ENCODE measurements at regions not wholly inside any gene's neighbourhood (a gene's known extent, or its start where the extent isn't known, plus 50 kb on each side); places are given as distances from the start of the nearest gene placed in this dataset.

DNA sequence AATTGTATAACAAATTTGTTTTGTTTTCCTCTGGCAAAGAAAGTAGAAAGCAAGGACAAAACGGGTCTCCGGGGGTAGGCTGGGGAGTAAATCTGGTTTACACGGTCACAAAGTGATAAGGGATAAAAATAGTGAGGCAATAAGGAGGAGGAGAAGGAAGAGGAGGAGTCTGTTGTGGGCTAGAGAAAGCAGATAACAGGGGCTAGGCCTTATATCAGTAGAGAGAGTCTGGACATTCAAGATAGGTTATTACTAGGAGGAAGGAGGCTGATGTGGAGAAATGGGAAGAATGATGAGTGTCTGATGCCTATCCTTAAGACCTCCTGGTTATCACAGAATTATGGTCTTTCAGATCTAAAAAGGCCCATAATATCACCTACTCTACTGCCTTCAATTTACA lies 83.2 kb upstream of the SSTR1 start:
- no peak for DNase-seq

DNA sequence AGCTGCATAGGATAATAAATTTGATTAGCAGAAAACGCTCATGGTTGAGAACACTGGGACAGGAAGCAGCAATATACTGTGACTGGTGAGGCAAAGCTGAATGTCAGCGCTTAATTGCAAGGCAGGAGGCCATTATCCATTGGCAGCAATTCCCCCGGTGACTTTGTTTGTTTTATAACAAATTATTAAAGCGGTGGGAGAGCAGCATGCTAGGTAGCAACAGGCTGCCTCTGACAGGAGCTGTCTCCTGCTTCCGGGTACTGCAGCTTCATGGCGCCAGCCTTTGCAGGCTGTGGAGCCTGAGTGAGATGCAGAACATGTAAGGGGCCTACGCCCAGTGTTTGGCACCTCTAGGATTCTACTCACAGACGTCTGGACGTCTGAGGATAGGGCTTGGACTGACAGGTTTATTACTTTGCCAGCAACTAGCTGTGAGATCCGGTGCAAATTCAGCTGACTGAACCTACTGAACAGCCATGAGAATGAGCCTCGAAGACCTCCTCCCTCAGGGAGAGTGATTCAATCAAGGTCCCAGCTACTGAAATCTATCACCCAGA lies 82.1 kb upstream of the SSTR1 start:
- DNase-seq = peak in 4 of 6 experiments; percentile 2 to 48 (median 9)

DNA sequence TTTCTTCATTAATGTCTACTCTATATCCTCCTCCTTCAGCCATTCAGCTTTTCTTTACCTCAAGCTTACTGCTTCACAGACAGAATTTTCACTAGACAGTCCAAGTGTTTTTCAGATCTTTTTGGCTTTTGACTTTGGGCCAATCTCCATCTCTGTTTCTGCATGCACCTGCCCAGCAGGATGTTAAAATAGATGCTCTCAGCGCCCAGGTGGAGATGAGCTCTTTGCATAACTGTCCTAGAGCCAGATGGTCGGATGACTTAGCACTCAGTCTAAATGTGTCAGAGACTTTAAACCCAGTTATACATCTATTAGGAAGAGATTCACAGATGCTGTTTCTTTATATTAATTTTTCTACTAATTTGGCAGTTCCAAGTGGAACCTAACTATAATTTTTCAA lies 80.3 kb upstream of the SSTR1 start:
- no peak for DNase-seq

DNA sequence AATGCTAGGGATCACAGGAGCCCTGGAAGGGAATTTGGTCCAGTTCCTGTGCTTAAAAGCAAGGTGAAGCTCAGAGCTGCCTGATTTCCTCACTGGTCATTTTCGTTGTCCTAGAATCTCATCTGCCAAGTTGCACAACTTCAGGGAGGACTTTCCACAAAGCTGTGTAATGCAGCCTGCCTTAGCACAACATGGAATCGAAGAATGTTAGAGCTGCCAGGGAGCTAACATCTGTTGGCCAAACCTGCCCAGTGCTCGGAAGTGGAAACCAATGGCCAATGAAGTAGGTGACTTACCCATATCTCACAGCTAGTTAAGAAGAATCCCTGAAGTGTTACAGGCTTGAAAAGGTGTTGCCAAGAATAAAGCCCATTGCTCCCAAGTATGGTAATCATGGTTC lies 79.9 kb upstream of the SSTR1 start:
- no peak for DNase-seq

DNA sequence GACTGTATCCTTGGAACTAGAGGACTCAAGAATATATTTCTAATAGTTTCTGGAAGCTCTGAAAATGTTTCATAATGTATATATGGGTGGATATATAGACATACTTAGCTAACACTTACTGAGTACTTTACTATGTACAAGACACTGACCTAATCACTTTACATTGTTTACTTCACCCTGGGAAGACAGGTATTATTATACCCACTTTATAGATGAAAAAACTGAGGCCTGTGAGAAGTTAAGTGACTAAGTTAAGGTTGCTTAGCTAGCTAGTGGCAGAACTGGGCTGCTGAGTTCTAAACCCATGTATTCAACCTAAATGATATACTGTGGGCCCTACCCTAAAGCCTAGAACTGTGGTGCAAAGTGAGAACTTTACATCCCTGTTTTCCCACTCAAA lies 79.1 kb upstream of the SSTR1 start:
- no peak for DNase-seq

DNA sequence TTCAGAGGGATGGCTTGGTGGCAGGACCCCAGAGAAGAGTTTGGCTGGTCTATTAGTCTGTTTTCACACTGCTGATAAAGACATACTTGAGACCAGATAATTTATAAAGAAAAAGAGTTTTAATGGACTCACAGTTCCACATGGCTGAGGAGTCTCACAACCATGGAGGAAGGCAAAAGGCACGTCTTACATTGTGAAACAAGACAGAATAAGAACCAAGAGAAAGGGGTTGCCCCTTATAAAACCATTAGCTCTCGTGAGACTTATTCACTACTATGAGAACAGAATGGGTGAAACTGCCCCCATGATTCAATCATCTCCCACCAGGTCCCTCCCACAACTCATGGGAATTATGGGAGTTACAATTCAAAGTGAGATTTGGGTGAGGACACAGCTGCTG lies 78.5 kb upstream of the SSTR1 start:
- DNase-seq = no peak

GRCh38 chr14:38129705-38130104 lies 78.0 kb upstream of the SSTR1 start:
- DNase-seq = peak in 4 of 6 experiments; percentile 1 to 10 (median 7)

DNA sequence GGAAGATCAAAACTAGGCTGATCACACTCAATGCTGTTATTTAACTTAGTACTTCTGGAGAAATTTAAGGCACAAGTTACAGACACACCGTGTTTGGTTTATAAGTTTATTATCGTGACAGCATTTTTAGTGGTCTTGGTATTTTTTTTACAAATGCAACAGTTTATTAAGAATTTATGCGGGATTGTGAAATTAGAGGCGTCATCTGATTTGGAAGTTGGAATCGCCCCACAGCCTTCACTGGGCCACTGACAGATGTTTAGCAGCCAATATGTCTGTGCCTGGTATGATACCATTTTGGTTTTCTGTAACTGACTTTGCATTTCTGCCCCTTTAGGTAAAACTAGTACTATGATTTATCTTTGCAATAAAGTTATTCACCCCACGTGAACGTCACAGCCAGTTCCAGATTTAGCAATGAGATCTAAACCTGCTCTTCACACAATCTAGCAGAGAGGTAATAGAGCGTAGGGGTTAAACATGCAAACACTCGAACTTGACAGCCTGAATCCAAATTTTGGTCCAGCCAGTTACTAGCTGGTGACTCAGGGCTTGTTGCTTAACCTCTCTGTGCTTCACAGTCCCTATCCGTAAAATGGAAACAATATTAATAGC lies 73.2 kb upstream of the SSTR1 start:
- no peak for DNase-seq

DNA sequence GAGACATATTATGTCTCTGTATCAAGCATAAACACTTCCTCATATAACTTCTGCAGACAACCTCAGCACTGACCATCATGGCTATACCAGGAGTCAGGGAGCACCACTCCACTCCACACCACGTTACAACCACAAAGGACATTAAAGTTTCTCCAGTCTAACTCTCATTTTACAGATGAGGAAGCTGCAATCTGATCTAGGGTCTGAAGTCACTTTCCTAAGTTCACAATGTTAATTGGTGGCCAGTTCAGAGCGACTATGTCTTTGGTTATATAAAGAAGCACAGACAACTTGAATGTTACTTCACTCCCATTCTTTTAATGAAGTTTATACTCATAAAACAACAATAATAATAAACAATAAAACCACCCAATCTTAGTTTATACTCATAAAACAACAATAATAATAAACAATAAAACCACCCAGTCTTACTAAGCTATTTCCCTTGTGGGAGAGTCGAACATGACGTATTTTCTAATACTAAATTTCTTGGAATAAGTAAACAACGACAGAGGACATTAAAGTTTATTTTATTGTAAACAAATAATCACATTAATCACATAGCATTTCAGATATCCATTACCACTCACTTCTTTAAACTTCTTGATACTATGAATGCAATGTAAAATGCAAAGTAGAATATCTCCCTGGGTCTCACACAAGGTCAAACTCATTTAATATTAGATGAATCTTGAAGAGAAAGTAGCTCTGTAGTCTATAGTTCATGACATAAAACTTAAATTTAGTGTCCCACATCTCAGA lies 72.4 kb upstream of the SSTR1 start:
- DNase-seq = no peak

GRCh38 chr14:38137005-38137404 lies 70.7 kb upstream of the SSTR1 start:
- no peak for DNase-seq

GRCh38 chr14:38138473-38139138 lies 69.1 kb upstream of the SSTR1 start:
- no peak for DNase-seq

DNA sequence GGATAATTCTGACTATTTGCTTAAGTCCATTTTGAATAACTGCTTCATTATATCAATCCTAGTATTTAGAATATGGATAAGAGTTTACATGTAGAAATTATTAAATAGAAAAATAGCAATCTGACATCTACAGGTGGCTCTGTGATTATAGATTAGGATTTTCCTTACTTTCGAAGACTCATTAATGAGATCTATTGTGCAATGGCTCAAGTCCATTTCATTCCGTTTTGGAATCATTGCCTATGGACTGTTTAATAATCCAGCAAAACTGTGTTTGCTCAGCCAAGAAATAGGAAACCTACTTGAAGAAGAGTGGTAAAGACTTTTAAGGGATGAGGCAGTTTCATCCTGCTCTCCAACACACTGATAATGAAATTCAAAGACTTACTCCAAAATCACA lies 67.8 kb upstream of the SSTR1 start:
- no peak for DNase-seq

DNA sequence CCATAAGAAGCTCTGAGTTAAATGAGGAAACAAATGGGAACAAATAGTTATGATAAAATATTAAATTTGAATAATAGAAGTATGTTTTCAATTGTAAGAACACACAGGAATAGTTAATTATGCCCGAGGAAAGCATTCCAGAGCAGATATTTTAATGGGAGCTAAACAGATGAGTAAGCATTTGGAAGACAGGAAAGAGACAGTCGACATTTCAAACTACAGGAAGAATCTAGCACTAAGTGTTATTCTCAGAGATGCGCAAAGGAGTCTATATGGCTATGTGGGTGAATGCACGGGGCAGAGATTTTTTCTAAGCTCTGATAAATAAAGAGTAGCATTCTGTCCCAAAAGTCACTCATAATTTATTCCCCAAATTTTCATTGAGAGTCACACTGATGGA lies 64.5 kb upstream of the SSTR1 start:
- DNase-seq = no peak

GRCh38 chr14:38143659-38144505 lies 63.8 kb upstream of the SSTR1 start:
- DNase-seq = no peak

DNA sequence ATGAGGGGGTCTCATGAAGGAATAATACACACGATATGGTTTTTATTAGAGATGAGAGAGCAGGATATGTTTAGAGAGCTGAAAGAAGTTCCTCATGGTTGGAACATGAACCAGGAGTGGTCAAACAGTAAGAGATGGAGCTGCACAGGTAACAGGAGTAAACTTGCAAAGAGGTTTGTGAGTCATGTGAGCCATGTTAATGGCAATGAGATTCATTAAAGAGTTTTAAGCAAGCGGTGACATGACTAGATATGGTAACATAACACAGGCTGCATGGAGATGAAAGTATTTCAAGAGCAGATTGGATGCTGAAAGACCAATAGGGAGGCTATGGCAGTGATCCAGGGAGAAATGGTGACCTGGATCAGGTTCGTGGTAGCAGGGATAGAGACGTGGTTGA lies 62.6 kb upstream of the SSTR1 start:
- DNase-seq = no peak

- DNase-seq = no peak
These were observed 57.6 kb upstream of the SSTR1 start for GRCh38 chr14:38150075-38150474.

Data from stimulated activated naive CD4-positive, alpha-beta T cell (primary cell).